ENCODE measurements at regions not wholly inside any gene's neighbourhood (a gene's known extent, or its start where the extent isn't known, plus 50 kb on each side); places are given as distances from the start of the nearest gene placed in this dataset.

DNA sequence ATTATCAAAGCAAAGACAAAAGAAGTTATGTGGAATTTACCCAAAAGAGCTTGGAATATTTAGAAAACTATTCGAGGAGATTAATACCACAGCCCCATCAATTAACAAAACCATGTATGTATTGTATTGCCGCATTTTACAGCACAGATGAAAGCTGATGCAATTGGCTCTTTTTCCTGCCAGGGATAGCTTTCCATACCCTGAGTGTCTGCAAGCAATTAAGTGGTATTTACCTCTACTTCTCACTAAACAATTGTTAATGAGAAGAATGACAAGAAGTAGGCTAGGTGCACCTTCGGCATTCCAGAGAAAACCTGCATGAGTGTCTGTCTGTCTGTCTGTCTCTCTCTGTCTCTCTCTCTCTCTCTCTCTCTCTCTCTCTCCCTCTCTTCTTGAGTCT is 219.5 kb downstream of the PAPSS1 start:
- TF ChIP-seq EZH2phosphoT487 (conservative IDR thresholded peaks at IDR 0.05; ENCODE audit: low read length), result no peak
- TF ChIP-seq, protein P1, sequence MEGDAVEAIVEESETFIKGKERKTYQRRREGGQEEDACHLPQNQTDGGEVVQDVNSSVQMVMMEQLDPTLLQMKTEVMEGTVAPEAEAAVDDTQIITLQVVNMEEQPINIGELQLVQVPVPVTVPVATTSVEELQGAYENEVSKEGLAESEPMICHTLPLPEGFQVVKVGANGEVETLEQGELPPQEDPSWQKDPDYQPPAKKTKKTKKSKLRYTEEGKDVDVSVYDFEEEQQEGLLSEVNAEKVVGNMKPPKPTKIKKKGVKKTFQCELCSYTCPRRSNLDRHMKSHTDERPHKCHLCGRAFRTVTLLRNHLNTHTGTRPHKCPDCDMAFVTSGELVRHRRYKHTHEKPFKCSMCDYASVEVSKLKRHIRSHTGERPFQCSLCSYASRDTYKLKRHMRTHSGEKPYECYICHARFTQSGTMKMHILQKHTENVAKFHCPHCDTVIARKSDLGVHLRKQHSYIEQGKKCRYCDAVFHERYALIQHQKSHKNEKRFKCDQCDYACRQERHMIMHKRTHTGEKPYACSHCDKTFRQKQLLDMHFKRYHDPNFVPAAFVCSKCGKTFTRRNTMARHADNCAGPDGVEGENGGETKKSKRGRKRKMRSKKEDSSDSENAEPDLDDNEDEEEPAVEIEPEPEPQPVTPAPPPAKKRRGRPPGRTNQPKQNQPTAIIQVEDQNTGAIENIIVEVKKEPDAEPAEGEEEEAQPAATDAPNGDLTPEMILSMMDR (IDR thresholded peaks at IDR 0.05; ENCODE audit: insufficient read depth, low read length, poor library complexity, severe bottlenecking), result no peak
- no peak overlapping the region for H3K4me3 ChIP-seq (ENCODE audit: insufficient read depth, low read length, poor library complexity, severe bottlenecking)
- H3K27me3 ChIP-seq (ENCODE audit: low read length), result no peaks in the 10 kb centered on the region
- H3K9me3 ChIP-seq (ENCODE audit: insufficient read depth, low read length), result no peaks in the 10 kb centered on the region
- no peak overlapping the region for H3K9ac ChIP-seq (ENCODE audit: low read length)
- H2AFZ ChIP-seq (ENCODE audit: low read depth, low read length, severe bottlenecking), result no peak overlapping the region
- no peaks in the 10 kb centered on the region for H3F3A ChIP-seq (ENCODE audit: insufficient read depth)
- H3K4me2 ChIP-seq (ENCODE audit: low read depth, low read length, poor library complexity, severe bottlenecking), result no peak overlapping the region
- no peaks in the 10 kb centered on the region for H3K79me2 ChIP-seq (ENCODE audit: insufficient read depth, low read length)
- no peak overlapping the region for H3K27ac ChIP-seq (ENCODE audit: low read depth, low read length)
- no peaks in the 10 kb centered on the region for H3K9me2 ChIP-seq (replicated peaks; ENCODE audit: insufficient read depth, low read length)
- no peaks in the 10 kb centered on the region for H4K20me1 ChIP-seq (ENCODE audit: low read depth, low read length)
- no peaks in the 10 kb centered on the region for H3K36me3 ChIP-seq (ENCODE audit: low read length)

DNA sequence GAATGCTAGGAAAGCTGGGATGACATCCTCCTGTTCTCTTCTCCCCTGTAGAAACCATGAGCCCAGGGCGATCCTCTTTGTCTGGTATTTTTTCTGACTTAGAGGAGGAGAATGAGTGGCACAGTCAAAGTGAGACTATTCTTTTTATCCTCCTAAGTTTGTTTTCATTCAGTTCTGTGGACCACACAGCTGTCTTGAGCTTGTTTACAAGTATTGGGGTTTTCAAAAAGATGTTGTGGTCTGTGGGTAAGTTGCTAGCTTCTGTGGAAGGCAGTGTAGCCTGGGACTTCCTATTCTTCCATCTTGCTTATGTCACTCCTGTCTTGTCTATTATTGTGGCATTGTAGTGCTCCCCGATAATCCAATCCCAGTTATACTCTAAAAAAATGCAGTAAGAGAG is 223.0 kb downstream of the PAPSS1 start:
- Histone ChIP-seq H3K4me3 (ENCODE audit: insufficient read depth, low read length, poor library complexity, severe bottlenecking) (no peak overlapping the region), H3K9me3 (ENCODE audit: insufficient read depth, low read length) (no peaks in the 10 kb centered on the region), H3K27ac (ENCODE audit: low read depth, low read length) (no peak overlapping the region), H3K9ac (ENCODE audit: low read length) (no peak overlapping the region), H4K20me1 (ENCODE audit: low read depth, low read length) (no peaks in the 10 kb centered on the region), H2AFZ (ENCODE audit: low read depth, low read length, severe bottlenecking) (no peak overlapping the region), H3F3A (ENCODE audit: insufficient read depth) (no peaks in the 10 kb centered on the region), H3K9me2 (replicated peaks; ENCODE audit: insufficient read depth, low read length) (no peaks in the 10 kb centered on the region), H3K36me3 (ENCODE audit: low read length) (no peaks in the 10 kb centered on the region), H3K27me3 (ENCODE audit: low read length) (no peaks in the 10 kb centered on the region), H3K79me2 (ENCODE audit: insufficient read depth, low read length) (no peaks in the 10 kb centered on the region), H3K4me2 (ENCODE audit: low read depth, low read length, poor library complexity, severe bottlenecking) (no peak overlapping the region)
- TF ChIP-seq, protein P1 (IDR thresholded peaks at IDR 0.05; ENCODE audit: insufficient read depth, low read length, poor library complexity, severe bottlenecking), result no peak
- TF ChIP-seq EZH2phosphoT487 (conservative IDR thresholded peaks at IDR 0.05; ENCODE audit: low read length), result no peak

DNA sequence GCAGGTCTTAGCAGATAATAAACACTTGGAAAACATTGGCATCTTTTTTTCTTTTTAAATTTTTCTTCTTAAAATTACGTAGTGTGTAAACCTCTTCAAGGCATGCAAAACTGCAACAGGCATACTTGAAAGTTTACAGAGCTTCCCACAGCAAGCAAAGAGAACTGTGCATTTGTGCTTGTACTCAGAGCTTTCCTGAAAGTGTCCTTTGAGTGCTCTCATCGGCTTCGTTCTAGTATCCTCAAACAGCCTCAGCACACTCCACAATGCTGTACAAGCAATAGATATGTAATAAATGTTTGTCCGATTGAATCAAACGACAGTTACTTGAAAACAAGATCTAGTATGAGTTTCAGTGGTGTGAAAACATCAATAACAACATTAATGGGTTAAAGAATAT is 227.5 kb downstream of the PAPSS1 start:
- no peak overlapping the region for H3K9ac ChIP-seq (ENCODE audit: low read length)
- H3K27me3 ChIP-seq (ENCODE audit: low read length), result no peaks in the 10 kb centered on the region
- TF ChIP-seq, protein P1 (IDR thresholded peaks at IDR 0.05; ENCODE audit: insufficient read depth, low read length, poor library complexity, severe bottlenecking), result no peak
- no peak for TF ChIP-seq EZH2phosphoT487 (conservative IDR thresholded peaks at IDR 0.05; ENCODE audit: low read length)
- H3K4me3 ChIP-seq (ENCODE audit: insufficient read depth, low read length, poor library complexity, severe bottlenecking), result no peak overlapping the region
- no peaks in the 10 kb centered on the region for H3K9me3 ChIP-seq (ENCODE audit: insufficient read depth, low read length)
- H3K9me2 ChIP-seq (replicated peaks; ENCODE audit: insufficient read depth, low read length), result no peaks in the 10 kb centered on the region
- no peaks in the 10 kb centered on the region for H4K20me1 ChIP-seq (ENCODE audit: low read depth, low read length)
- H3K79me2 ChIP-seq (ENCODE audit: insufficient read depth, low read length), result no peaks in the 10 kb centered on the region
- H3K4me2 ChIP-seq (ENCODE audit: low read depth, low read length, poor library complexity, severe bottlenecking), result no peak overlapping the region
- no peak overlapping the region for H2AFZ ChIP-seq (ENCODE audit: low read depth, low read length, severe bottlenecking)
- H3K27ac ChIP-seq (ENCODE audit: low read depth, low read length), result no peak overlapping the region
- H3K36me3 ChIP-seq (ENCODE audit: low read length), result no peaks in the 10 kb centered on the region
- no peaks in the 10 kb centered on the region for H3F3A ChIP-seq (ENCODE audit: insufficient read depth)

All from SU-DHL-6 (cell line).